ENCODE measurements at regions not wholly inside any gene's neighbourhood (a gene's known extent, or its start where the extent isn't known, plus 50 kb on each side); places are given as distances from the start of the nearest gene placed in this dataset.

DNA sequence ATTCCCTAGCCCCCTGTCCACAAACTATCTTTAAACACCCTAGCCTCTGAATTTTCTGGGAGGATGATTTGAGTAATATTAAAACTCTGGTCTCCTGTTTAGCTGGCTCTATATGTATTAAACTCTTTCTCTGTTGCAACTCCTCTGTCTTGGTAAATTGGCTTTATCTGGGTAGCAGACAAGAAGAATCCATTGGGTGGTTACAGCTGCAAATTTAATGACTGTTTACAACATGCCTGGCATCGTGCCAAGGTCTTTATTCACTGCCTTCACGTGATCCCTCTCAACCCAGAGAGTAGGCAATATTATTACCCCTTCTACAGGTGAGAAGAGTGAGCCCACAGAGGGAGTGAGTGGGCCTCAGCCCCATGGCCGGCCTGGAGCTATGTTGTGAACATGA is 77.8 kb upstream of the MYL2 start:
- no peak overlapping the region for H3K9ac ChIP-seq (ENCODE audit: low read length)
- H3K4me1 ChIP-seq (ENCODE audit: low read length), result no peaks in the 10 kb centered on the region
- TF ChIP-seq, protein P1, sequence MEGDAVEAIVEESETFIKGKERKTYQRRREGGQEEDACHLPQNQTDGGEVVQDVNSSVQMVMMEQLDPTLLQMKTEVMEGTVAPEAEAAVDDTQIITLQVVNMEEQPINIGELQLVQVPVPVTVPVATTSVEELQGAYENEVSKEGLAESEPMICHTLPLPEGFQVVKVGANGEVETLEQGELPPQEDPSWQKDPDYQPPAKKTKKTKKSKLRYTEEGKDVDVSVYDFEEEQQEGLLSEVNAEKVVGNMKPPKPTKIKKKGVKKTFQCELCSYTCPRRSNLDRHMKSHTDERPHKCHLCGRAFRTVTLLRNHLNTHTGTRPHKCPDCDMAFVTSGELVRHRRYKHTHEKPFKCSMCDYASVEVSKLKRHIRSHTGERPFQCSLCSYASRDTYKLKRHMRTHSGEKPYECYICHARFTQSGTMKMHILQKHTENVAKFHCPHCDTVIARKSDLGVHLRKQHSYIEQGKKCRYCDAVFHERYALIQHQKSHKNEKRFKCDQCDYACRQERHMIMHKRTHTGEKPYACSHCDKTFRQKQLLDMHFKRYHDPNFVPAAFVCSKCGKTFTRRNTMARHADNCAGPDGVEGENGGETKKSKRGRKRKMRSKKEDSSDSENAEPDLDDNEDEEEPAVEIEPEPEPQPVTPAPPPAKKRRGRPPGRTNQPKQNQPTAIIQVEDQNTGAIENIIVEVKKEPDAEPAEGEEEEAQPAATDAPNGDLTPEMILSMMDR (IDR thresholded peaks at IDR 0.05; ENCODE audit: low read depth, low read length), result no peak
- no peak overlapping the region for H3K4me2 ChIP-seq (ENCODE audit: low read length)
- no peak overlapping the region for H3K27ac ChIP-seq (ENCODE audit: low read length)
- no peaks in the 10 kb centered on the region for H3K79me2 ChIP-seq (ENCODE audit: low read length)
- peaks cover 11% of the 10 kb centered on the region for H3K9me3 ChIP-seq (ENCODE audit: insufficient read depth, low read length)
- H2AFZ ChIP-seq (ENCODE audit: low read depth, low read length), result no peak overlapping the region
- peaks cover 3% of the 10 kb centered on the region; the same call in 1 of the 2 replicates for H3K27me3 ChIP-seq (ENCODE audit: low read depth, low read length)
- H4K20me1 ChIP-seq (ENCODE audit: insufficient read depth, low read length), result no peaks in the 10 kb centered on the region
- H3K36me3 ChIP-seq (replicated peaks; ENCODE audit: low read depth, low read length), result no peaks in the 10 kb centered on the region
- H3K4me3 ChIP-seq (ENCODE audit: low read length), result no peak overlapping the region

DNA sequence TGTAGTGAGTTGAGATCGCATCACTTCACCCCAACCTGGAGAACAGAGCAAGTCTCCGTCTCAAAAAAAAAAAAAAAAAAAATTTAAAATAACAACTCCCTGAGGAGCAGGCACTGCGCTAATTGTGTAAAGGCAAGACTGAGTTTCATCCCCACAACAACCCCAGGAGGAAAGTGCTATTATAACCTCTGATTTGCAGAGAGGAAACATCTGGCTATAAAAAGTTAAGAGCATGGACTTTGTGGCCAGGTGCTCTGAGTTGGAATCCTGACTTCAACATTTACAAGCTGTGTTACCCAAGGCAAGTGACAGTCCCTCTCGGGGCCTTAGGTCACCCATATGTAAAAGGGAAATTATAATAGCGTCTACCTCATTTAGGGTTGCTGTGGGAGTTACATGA is 76.0 kb upstream of the MYL2 start:
- no peak overlapping the region for H3K9ac ChIP-seq (ENCODE audit: low read length)
- H3K9me3 ChIP-seq (ENCODE audit: insufficient read depth, low read length), result peaks cover 11% of the 10 kb centered on the region
- no peak overlapping the region for H3K27ac ChIP-seq (ENCODE audit: low read length)
- TF ChIP-seq, protein P1 (IDR thresholded peaks at IDR 0.05; ENCODE audit: low read depth, low read length), result no peak
- no peak for TF ChIP-seq EZH2phosphoT487 (IDR thresholded peaks at IDR 0.05; ENCODE audit: low read depth)
- H3K36me3 ChIP-seq (replicated peaks; ENCODE audit: low read depth, low read length), result no peaks in the 10 kb centered on the region
- no peak overlapping the region for H2AFZ ChIP-seq (ENCODE audit: low read depth, low read length)
- H3K4me3 ChIP-seq (ENCODE audit: low read length), result no peak overlapping the region
- peaks cover 3% of the 10 kb centered on the region; the same call in 1 of the 2 replicates for H3K27me3 ChIP-seq (ENCODE audit: low read depth, low read length)
- H4K20me1 ChIP-seq (ENCODE audit: insufficient read depth, low read length), result no peaks in the 10 kb centered on the region
- no peak overlapping the region for H3K4me2 ChIP-seq (ENCODE audit: low read length)
- no peaks in the 10 kb centered on the region for H3K79me2 ChIP-seq (ENCODE audit: low read length)
- no peaks in the 10 kb centered on the region for H3K4me1 ChIP-seq (ENCODE audit: low read length)

DNA sequence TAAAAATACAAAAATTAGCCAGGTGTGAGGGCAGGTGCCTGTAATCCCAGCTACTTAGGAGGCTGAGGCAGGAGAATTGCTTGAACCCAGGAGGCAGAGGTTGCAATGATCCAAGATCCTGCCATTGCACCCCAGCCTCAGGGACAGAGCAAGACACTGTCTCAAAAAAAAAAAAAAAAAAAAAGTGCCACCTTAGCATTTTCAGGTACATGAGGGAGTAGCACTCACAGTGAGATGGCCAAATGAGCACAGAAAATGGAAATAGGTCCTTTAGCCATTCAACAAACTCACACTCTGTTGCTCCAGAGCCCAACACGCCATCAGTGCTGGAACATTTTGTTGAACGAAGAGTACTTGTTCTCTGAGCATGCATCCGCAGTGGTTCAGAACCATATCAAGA is 75.2 kb upstream of the MYL2 start:
- H3K27me3 ChIP-seq (ENCODE audit: low read depth, low read length), result no peaks in the 10 kb centered on the region
- peaks cover 11% of the 10 kb centered on the region for H3K9me3 ChIP-seq (ENCODE audit: insufficient read depth, low read length)
- no peaks in the 10 kb centered on the region for H3K4me1 ChIP-seq (ENCODE audit: low read length)
- H4K20me1 ChIP-seq (ENCODE audit: insufficient read depth, low read length), result no peaks in the 10 kb centered on the region
- H3K27ac ChIP-seq (ENCODE audit: low read length), result no peak overlapping the region
- H3K79me2 ChIP-seq (ENCODE audit: low read length), result no peaks in the 10 kb centered on the region
- H3K9ac ChIP-seq (ENCODE audit: low read length), result no peak overlapping the region
- H3K36me3 ChIP-seq (replicated peaks; ENCODE audit: low read depth, low read length), result no peaks in the 10 kb centered on the region
- TF ChIP-seq EZH2phosphoT487 (IDR thresholded peaks at IDR 0.05; ENCODE audit: low read depth), result no peak
- TF ChIP-seq, protein P1 (IDR thresholded peaks at IDR 0.05; ENCODE audit: low read depth, low read length), result no peak
- no peak overlapping the region for H2AFZ ChIP-seq (ENCODE audit: low read depth, low read length)
- no peak overlapping the region for H3K4me3 ChIP-seq (ENCODE audit: low read length)
- no peak overlapping the region for H3K4me2 ChIP-seq (ENCODE audit: low read length)

DNA sequence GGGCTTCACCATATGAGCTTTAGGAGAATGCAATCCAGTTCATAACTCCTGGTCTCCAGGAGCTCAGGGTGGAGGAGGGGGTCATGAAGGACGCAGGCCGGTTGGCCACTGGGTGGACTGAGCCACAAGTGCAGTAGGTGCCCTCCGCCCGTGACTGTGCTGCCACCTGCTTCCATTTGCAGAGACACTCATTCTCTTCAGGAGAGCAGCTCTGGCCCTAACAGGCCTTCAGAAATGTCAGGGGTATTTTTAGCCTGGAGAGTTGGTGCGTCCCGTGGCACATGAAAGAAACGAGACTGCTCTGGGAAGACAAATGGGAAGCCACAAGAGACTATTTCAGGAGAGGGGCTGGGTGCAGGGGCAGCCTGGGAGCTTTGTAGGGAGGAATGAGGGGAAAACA is 74.6 kb upstream of the MYL2 start:
- Histone ChIP-seq H3K36me3 (replicated peaks; ENCODE audit: low read depth, low read length) (no peaks in the 10 kb centered on the region), H2AFZ (ENCODE audit: low read depth, low read length) (no peak overlapping the region), H3K79me2 (ENCODE audit: low read length) (no peaks in the 10 kb centered on the region), H3K4me2 (ENCODE audit: low read length) (no peak overlapping the region), H3K9ac (ENCODE audit: low read length) (no peak overlapping the region), H4K20me1 (ENCODE audit: insufficient read depth, low read length) (no peaks in the 10 kb centered on the region), H3K27me3 (ENCODE audit: low read depth, low read length) (no peaks in the 10 kb centered on the region), H3K27ac (ENCODE audit: low read length) (no peak overlapping the region), H3K9me3 (ENCODE audit: insufficient read depth, low read length) (peaks cover 11% of the 10 kb centered on the region), H3K4me3 (ENCODE audit: low read length) (no peak overlapping the region), H3K4me1 (ENCODE audit: low read length) (no peaks in the 10 kb centered on the region)
- TF ChIP-seq, protein P1 (IDR thresholded peaks at IDR 0.05; ENCODE audit: low read depth, low read length), result no peak

All from OCI-LY3 (cell line).